T-cell (primary cell): ENCODE measurements at regions not wholly inside any gene's neighbourhood (a gene's known extent, or its start where the extent isn't known, plus 50 kb on each side); places are given as distances from the start of the nearest gene placed in this dataset.
"Not testable (repeated sequence)": the region's sequence is repeated elsewhere in the genome, so short reads cannot be mapped to it uniquely, and the experiment has no call there.

ENCODE experiments used
- ATAC-seq, 4 experiments: fragments of 200-7000 bp in 3 of 4; fragments of 150-1000 bp in 1 of 4; cut with Tn5 transposase; replicated peaks in 1 of 4; 1 replicate in 3 of 4; 2 replicates in 1 of 4; pipeline ENCODE4 v1.10.0; 2021; ENCODE audit warnings: moderate library complexity in 3 of 4, mild to moderate bottlenecking in 2 of 4, moderate number of reproducible peaks in 1 of 4
- CTCF ChIA-PET, 2 donors: fragments of 300-600 bp; sonication (Branson Sonifier 250); formaldehyde crosslinking; loops; one replicate each; lab custom pipeline; 2022; ENCODE audit warnings: antibody characterized with exemption in 2 of 2; lab: Charles Lee
- POLR2A ChIA-PET, 2 donors: fragments of 300-600 bp; sonication (Branson Sonifier 250); formaldehyde crosslinking; loops; one replicate each; lab custom pipeline; 2022; ENCODE audit warnings: antibody characterized with exemption in 2 of 2; lab: Charles Lee
- DNase-seq, 35 experiments: peaks; one replicate each; pipeline versions ENCODE4 v3.0.0 to v3.0.0-alpha.2; 2013 to 2023
- H3K27ac ChIP-seq: one replicate; pipeline ENCODE4 v1.5.1; 2013; ENCODE audit warnings: low read length
- H3K27me3 ChIP-seq, 2 experiments: replicated peaks in 1 of 2; 1 replicate in 1 of 2; 2 replicates in 1 of 2; pipeline versions ENCODE4 v1.6.1 to v1.7.0; 2013; ENCODE audit warnings: low read length in 1 of 2, mixed read lengths in 1 of 2; ENCODE audit not compliant: control insufficient read depth in 2 of 2, insufficient read depth in 2 of 2; ENCODE audit errors: extremely low read depth in 1 of 2
- H3K36me3 ChIP-seq, 2 donors: 1 replicate in 1 of 2; 2 replicates in 1 of 2; pipeline versions ENCODE4 v1.6.1 to v1.7.0; 2013; ENCODE audit warnings: low read length in 1 of 2; ENCODE audit not compliant: control insufficient read depth in 2 of 2, insufficient read depth in 1 of 2; ENCODE audit errors: extremely low read depth in 1 of 2
- H3K4me1 ChIP-seq, 2 experiments: 1 replicate in 1 of 2; 2 replicates in 1 of 2; pipeline versions ENCODE4 v1.6.1 to v1.7.0; 2013; ENCODE audit warnings: low read length in 2 of 2, mixed read lengths in 1 of 2; ENCODE audit not compliant: insufficient read depth in 2 of 2, control insufficient read depth in 1 of 2; ENCODE audit errors: extremely low read depth in 1 of 2
- H3K4me3 ChIP-seq, 2 donors: 1 replicate in 1 of 2; 2 replicates in 1 of 2; pipeline versions ENCODE4 v1.5.1 to v1.7.0; 2013; ENCODE audit warnings: mild to moderate bottlenecking in 2 of 2, low read length in 1 of 2, moderate library complexity in 1 of 2; ENCODE audit not compliant: control insufficient read depth in 1 of 2; ENCODE audit errors: extremely low read depth in 1 of 2
- H3K9me3 ChIP-seq: 2 replicates; pipeline ENCODE4 v1.7.0; 2013
- H3K27ac Mint-ChIP-seq, 2 donors: one replicate each; pipeline ENCODE4 v1.8.0; 2020 to 2021; ENCODE audit warnings: mild to moderate bottlenecking in 2 of 2, mixed read lengths in 2 of 2
- H3K27me3 Mint-ChIP-seq, 2 donors: one replicate each; pipeline ENCODE4 v1.8.0; 2021 to 2022; ENCODE audit warnings: mixed read lengths in 2 of 2
- H3K36me3 Mint-ChIP-seq: one replicate; pipeline ENCODE4 v1.8.0; 2021; ENCODE audit warnings: mixed read lengths
- H3K4me1 Mint-ChIP-seq, 3 donors: one replicate each; pipeline ENCODE4 v1.8.0; 2020 to 2022; ENCODE audit warnings: mixed read lengths in 3 of 3, mild to moderate bottlenecking in 1 of 3
- H3K4me3 Mint-ChIP-seq, 3 donors: one replicate each; pipeline ENCODE4 v1.8.0; 2020 to 2022; ENCODE audit warnings: mild to moderate bottlenecking in 3 of 3, mixed read lengths in 3 of 3, moderate library complexity in 3 of 3
- H3K9me3 Mint-ChIP-seq, 3 donors: one replicate each; pipeline ENCODE4 v1.8.0; 2020 to 2022; ENCODE audit warnings: mixed read lengths in 3 of 3
- WGBS: methylation state at CpG from one replicate; pipeline ENCODE4 v1.1.5; 2013; ENCODE audit warnings: missing lambda C conversion rate; ENCODE audit not compliant: insufficient coverage; 5-methylcytosine and 5-hydroxymethylcytosine counted together

GRCh38 chr13:39822437-39822836, 167.0 kb downstream of the COG6 start:
- peaks cover 0 to 7% of the 10 kb centered on the region in 2 experiments for H3K4me1 ChIP-seq
- no peak overlapping the region for H3K27ac ChIP-seq
- H3K4me3 ChIP-seq = no peak overlapping the region
- peak overlapping the region in 1 of 2 donors; percentile 46 for H3K27ac Mint-ChIP-seq
- POLR2A ChIA-PET = no interaction called here
- ATAC-seq = no peak
- H3K9me3 ChIP-seq = no peaks in the 10 kb centered on the region
- 25% methylated on average over 1 of the region's 3 CpGs for WGBS
- peaks cover 0 to 3% of the 10 kb centered on the region in 2 experiments for H3K27me3 ChIP-seq
- no peaks in the 10 kb centered on the region for H3K36me3 ChIP-seq
- peaks cover 18 to 29% (median 27%) of the 10 kb centered on the region in 3 donors for H3K4me1 Mint-ChIP-seq
- peak overlapping the region in 2 of 3 donors; percentile 70 to 74 for H3K4me3 Mint-ChIP-seq
- CTCF ChIA-PET = no interaction called here
- no peak for DNase-seq
- no peaks in the 10 kb centered on the region for H3K36me3 Mint-ChIP-seq
- H3K9me3 Mint-ChIP-seq = no peaks in the 10 kb centered on the region
- no peaks in the 10 kb centered on the region for H3K27me3 Mint-ChIP-seq

- no peaks in the 10 kb centered on the region for H3K27me3 Mint-ChIP-seq
- H3K36me3 ChIP-seq = no peaks in the 10 kb centered on the region
- H3K4me3 ChIP-seq = peak overlapping the region in 1 of 2 donors; percentile 33
- H3K4me3 Mint-ChIP-seq = peak overlapping the region; percentile 70 to 74 (median 73)
- peaks cover 18 to 29% (median 27%) of the 10 kb centered on the region in 3 donors for H3K4me1 Mint-ChIP-seq
- H3K27ac ChIP-seq = no peak overlapping the region
- ChIA-PET POLR2A (no interaction called here), CTCF (no interaction called here)
- WGBS = no CpG with 5 or more reads among the region's 6 CpGs
- no peaks in the 10 kb centered on the region for H3K36me3 Mint-ChIP-seq
- H3K27me3 ChIP-seq = peaks cover 0 to 6% of the 10 kb centered on the region in 2 experiments
- DNase-seq (peak in 1 of 35 experiments; percentile 4), ATAC-seq (peak; percentile 54 to 88 (median 86))
- H3K9me3 ChIP-seq = no peaks in the 10 kb centered on the region
- H3K9me3 Mint-ChIP-seq = peaks cover 0 to 2% (median under 1%) of the 10 kb centered on the region in 3 donors
- peaks cover 0 to 7% of the 10 kb centered on the region in 2 experiments for H3K4me1 ChIP-seq
- H3K27ac Mint-ChIP-seq = peak overlapping the region; percentile 79 to 80
Measured at GRCh38 chr13:39823063-39823713, 167.7 kb downstream of the COG6 start.

GRCh38 chr13:39825886-39826285, 170.4 kb downstream of the COG6 start:
- Histone ChIP-seq H3K36me3 (no peaks in the 10 kb centered on the region), H3K4me3 (no peak overlapping the region), H3K9me3 (peaks cover 2% of the 10 kb centered on the region), H3K4me1 (peaks cover 0 to 7% of the 10 kb centered on the region in 2 experiments), H3K27ac (no peak overlapping the region), H3K27me3 (peaks cover 0 to 6% of the 10 kb centered on the region in 2 experiments)
- peaks cover 0 to 14% (median 5%) of the 10 kb centered on the region in 3 donors for H3K9me3 Mint-ChIP-seq
- no peak for DNase-seq
- no peaks in the 10 kb centered on the region for H3K36me3 Mint-ChIP-seq
- H3K4me1 Mint-ChIP-seq = peaks cover 18 to 29% (median 27%) of the 10 kb centered on the region in 3 donors
- ChIA-PET CTCF (no interaction called here), POLR2A (interaction anchor here in 1 of 2 donors (0.6 kb wide), 1 partner anchor 130 kb away, joined by 7 read pairs; no protein-coding TSS in a partner anchor)
- no peak overlapping the region for H3K27ac Mint-ChIP-seq
- ATAC-seq = no peak
- peaks cover 0 to 1% of the 10 kb centered on the region in 2 donors for H3K27me3 Mint-ChIP-seq
- peak overlapping the region in 1 of 3 donors; percentile 14 for H3K4me3 Mint-ChIP-seq
- 96% methylated on average over 3 of the region's 6 CpGs for WGBS

- no peaks in the 10 kb centered on the region for H3K36me3 ChIP-seq
- CTCF ChIA-PET = interaction anchor here in 1 of 2 donors (0.6 kb wide), 1 partner anchor 77 kb away, joined by 5 read pairs; no protein-coding TSS in a partner anchor
- no peaks in the 10 kb centered on the region for H3K9me3 ChIP-seq
- no peaks in the 10 kb centered on the region for H3K27me3 ChIP-seq
- H3K27ac Mint-ChIP-seq = no peak overlapping the region
- H3K36me3 Mint-ChIP-seq = no peaks in the 10 kb centered on the region
- WGBS = 69% methylated on average over 4 of the region's 7 CpGs
- no peaks in the 10 kb centered on the region for H3K4me1 ChIP-seq
- H3K4me1 Mint-ChIP-seq = peaks cover 0 to 5% (median 0%) of the 10 kb centered on the region in 3 donors
- no peak overlapping the region for H3K27ac ChIP-seq
- peaks cover 0 to 6% (median 0%) of the 10 kb centered on the region in 3 donors for H3K9me3 Mint-ChIP-seq
- no peak for DNase-seq
- ATAC-seq = no peak
- no peak overlapping the region for H3K4me3 ChIP-seq
- H3K27me3 Mint-ChIP-seq = peaks cover 0 to 4% of the 10 kb centered on the region in 2 donors
- no peak overlapping the region for H3K4me3 Mint-ChIP-seq
- POLR2A ChIA-PET = no interaction called here
Measured at GRCh38 chr13:39835253-39835652, 179.8 kb downstream of the COG6 start.

GRCh38 chr13:39836038-39836437, 180.6 kb downstream of the COG6 start:
- ATAC-seq (no peak), DNase-seq (no peak)
- H3K27me3 Mint-ChIP-seq = peaks cover 0 to 4% of the 10 kb centered on the region in 2 donors
- CTCF ChIA-PET = no interaction called here
- no peak overlapping the region for H3K4me3 Mint-ChIP-seq
- Histone ChIP-seq H3K4me1 (no peaks in the 10 kb centered on the region), H3K27me3 (no peaks in the 10 kb centered on the region), H3K9me3 (no peaks in the 10 kb centered on the region), H3K36me3 (no peaks in the 10 kb centered on the region), H3K27ac (no peak overlapping the region), H3K4me3 (no peak overlapping the region)
- WGBS = no CpG with 5 or more reads among the region's 2 CpGs
- H3K4me1 Mint-ChIP-seq = peaks cover 0 to 5% (median 0%) of the 10 kb centered on the region in 3 donors
- no peak overlapping the region for H3K27ac Mint-ChIP-seq
- POLR2A ChIA-PET = no interaction called here
- H3K36me3 Mint-ChIP-seq = no peaks in the 10 kb centered on the region
- peaks cover 0 to 6% (median 0%) of the 10 kb centered on the region in 3 donors for H3K9me3 Mint-ChIP-seq

- POLR2A ChIA-PET, ATAC-seq, H3K9me3 Mint-ChIP-seq, H3K4me3 Mint-ChIP-seq, H3K36me3 ChIP-seq, H3K9me3 ChIP-seq, H3K27ac ChIP-seq, H3K27ac Mint-ChIP-seq, H3K4me1 Mint-ChIP-seq, H3K27me3 Mint-ChIP-seq, H3K36me3 Mint-ChIP-seq, H3K27me3 ChIP-seq, DNase-seq, H3K4me3 ChIP-seq, H3K4me1 ChIP-seq: not testable (repeated sequence)
- WGBS = no CpG with 5 or more reads among the region's 1 CpG
- CTCF ChIA-PET = interaction anchor here in 1 of 2 donors (0.7 kb wide), 1 partner anchor 841 kb away, joined by 3 read pairs; no protein-coding TSS in a partner anchor
Measured at GRCh38 chr13:39837866-39838265, 182.4 kb downstream of the COG6 start.
